ENCODE measurements at regions not wholly inside any gene's neighbourhood (a gene's known extent, or its start where the extent isn't known, plus 50 kb on each side); places are given as distances from the start of the nearest gene placed in this dataset.

- TF ChIP-seq IRF9 (CRISPR knock-in tag; IDR thresholded peaks at IDR 0.05; ENCODE audit: borderline replicate concordance) = no peak
Measured at GRCh38 chr7:106501605-106502580, 159.1 kb downstream of the CCDC71L start (continued).

GRCh38 chr7:106499897-106500296 lies 161.1 kb downstream of the CCDC71L start:
- Histone ChIP-seq H3K4me2 (ENCODE audit: low read depth, low read length) (no peak overlapping the region), H4K20me1 (ENCODE audit: insufficient read depth, low read length) (no peaks in the 10 kb centered on the region), H3K9ac (ENCODE audit: insufficient read depth, low read depth, low read length) (no peak overlapping the region), H3K9me3 (ENCODE audit: low read length) (no peaks in the 10 kb centered on the region), H3K79me2 (ENCODE audit: insufficient read depth, low read length) (no peaks in the 10 kb centered on the region), H3K36me3 (replicated peaks in 1 of 2; ENCODE audit: control insufficient read depth in 1 of 2, insufficient read depth in 2 of 2, low read length in 2 of 2) (no peaks in the 10 kb centered on the region), H3K27me3 (ENCODE audit: control insufficient read depth in 1 of 2, insufficient read depth in 2 of 2, low read length in 2 of 2) (no peaks in the 10 kb centered on the region), H3K27ac (ENCODE audit: extremely low read length, insufficient read depth, low read length) (no peak overlapping the region), H3K4me1 (ENCODE audit: insufficient read depth, low read length) (no peaks in the 10 kb centered on the region), H3K4me3 (replicated peaks in 1 of 3; ENCODE audit: insufficient read depth in 1 of 3, low read depth in 2 of 3, low read length in 3 of 3) (no peak overlapping the region), H2AFZ (ENCODE audit: low read length) (no peak overlapping the region)
- no peak for ATAC-seq
- BruUV-seq (replicated peaks) = no TSS peak
- DNase-seq (ENCODE audit: low spot score) = no peak
- no peak for FAIRE-seq
- in situ Hi-C loops (cut with HindIII; ENCODE audit: extremely low pct_ligation_motif_present, low pct_unique_long_range_greater_than_20kb) (no loop called here), intact Hi-C loops (cut with micrococcal nuclease; ENCODE audit: unreplicated experiment) (no loop called here)
- no peak for TF ChIP-seq KLF9 (CRISPR knock-in tag; IDR thresholded peaks at IDR 0.05; ENCODE audit: low read depth)
- no peak for TF ChIP-seq HNF1A (IDR thresholded peaks at IDR 0.05; ENCODE audit: low read depth)
- no peak for TF ChIP-seq HNF1A (CRISPR knock-in tag; IDR thresholded peaks at IDR 0.05; ENCODE audit: borderline replicate concordance)
- TF ChIP-seq ETS1 (CRISPR knock-in tag; IDR thresholded peaks at IDR 0.05) = no peak
- no peak for TF ChIP-seq PHF8 (CRISPR knock-in tag; IDR thresholded peaks at IDR 0.05)
- no peak for TF ChIP-seq ZFP90 (CRISPR knock-in tag; IDR thresholded peaks at IDR 0.05; ENCODE audit: borderline replicate concordance)
- no peak for TF ChIP-seq PRPF4 (IDR thresholded peaks at IDR 0.05; ENCODE audit: low read depth, low read length, poor library complexity, severe bottlenecking)
- TF ChIP-seq ZC3H4 (CRISPR knock-in tag; IDR thresholded peaks at IDR 0.05; ENCODE audit: borderline replicate concordance) = no peak
- no peak for TF ChIP-seq MAF1 (CRISPR knock-in tag; IDR thresholded peaks at IDR 0.05; ENCODE audit: borderline replicate concordance)
- no peak for TF ChIP-seq KDM1A (CRISPR knock-in tag; IDR thresholded peaks at IDR 0.05)
- ChIA-PET POLR2A (no interaction called here), CTCF (ENCODE audit: low intra/inter-chr PET ratio, low total read pairs) (no interaction called here)
- WGBS (ENCODE audit: low lambda C conversion rate) = 0% methylated on average over 4 of the region's 4 CpGs

All from HepG2 (cell line).